A549 (cell line): ENCODE measurements at regions not wholly inside any gene's neighbourhood (a gene's known extent, or its start where the extent isn't known, plus 50 kb on each side); places are given as distances from the start of the nearest gene placed in this dataset.

Source experiments
- CBX8 ChIP-seq: fragments of 200-600 bp; sonication (generic); IDR thresholded peaks from 2 replicates; pipeline ENCODE4 v1.6.1; 2016
- CEBPB ChIP-seq, 2 experiments: fragments of >200 bp in 1 of 2; sonication (Bioruptor Twin) in 1 of 2; formaldehyde crosslinking in 1 of 2; IDR thresholded peaks; 2 replicates each; pipeline ENCODE4 v1.6.1; 2012 to 2016
- CHD4 ChIP-seq: fragments of 200-600 bp; sonication (generic); IDR thresholded peaks from 2 replicates; pipeline ENCODE4 v1.6.1; 2016; ENCODE audit warnings: antibody characterized with exemption, mild to moderate bottlenecking, borderline replicate concordance
- HOXA7 ChIP-seq: fragments of 250-450 bp; sonication (Bioruptor Pico); IDR thresholded peaks from 2 replicates; pipeline ENCODE4 v1.5.0; 2020; ENCODE audit warnings: mild to moderate bottlenecking, moderate library complexity
- JUN ChIP-seq, 2 experiments: fragments of >200 bp; sonication (Bioruptor Twin); formaldehyde crosslinking; IDR thresholded peaks; 2 replicates in 1 of 2; 3 replicates in 1 of 2; pipeline ENCODE4 v1.6.1; 2016 to 2017
- NPAS2 ChIP-seq: fragments of 250-450 bp; sonication (Bioruptor Pico); IDR thresholded peaks from 2 replicates; pipeline ENCODE4 v1.8.0; 2022; ENCODE audit warnings: mild to moderate bottlenecking, moderate library complexity, borderline replicate concordance
- POLR2A ChIP-seq: IDR thresholded peaks from 2 replicates; pipeline ENCODE4 v1.6.1; 2012; ENCODE audit warnings: mild to moderate bottlenecking, low read length
- POLR2AphosphoS2 ChIP-seq: conservative IDR thresholded peaks from 2 replicates; pipeline ENCODE4 v1.6.1; 2012; ENCODE audit warnings: low read length, improper control_type of control experiment, inconsistent platforms
- RCOR1 ChIP-seq: fragments of 150-350 bp; IDR thresholded peaks from 2 replicates; pipeline ENCODE4 v1.6.1; 2014; ENCODE audit warnings: antibody characterized with exemption, low read length, low read depth
- RFX5 ChIP-seq: fragments of 450-650 bp; IDR thresholded peaks from 2 replicates; pipeline ENCODE4 v1.7.1; 2014; ENCODE audit warnings: antibody characterized with exemption, mild to moderate bottlenecking, moderate library complexity
- TF ChIP-seq, protein P1 (sequence below): fragments of 450-650 bp; IDR thresholded peaks from 2 replicates; pipeline ENCODE4 v1.6.1; 2014; ENCODE audit warnings: antibody characterized with exemption
- TF ChIP-seq, protein P2 (sequence below): fragments of >200 bp; sonication (Bioruptor Twin); formaldehyde crosslinking; IDR thresholded peaks from 3 replicates; pipeline ENCODE4 v1.5.1; 2016
- TF ChIP-seq, protein P3 (sequence below): fragments of 200-600 bp; sonication (generic); IDR thresholded peaks from 2 replicates; pipeline ENCODE4 v1.6.1; 2016; ENCODE audit warnings: antibody characterized with exemption, mild to moderate bottlenecking, moderate library complexity
- TF ChIP-seq, protein P4 (sequence below): fragments of 250-450 bp; sonication (Bioruptor Pico); IDR thresholded peaks from 2 replicates; pipeline ENCODE4 v1.5.0; 2021; ENCODE audit warnings: mild to moderate bottlenecking, moderate library complexity, borderline replicate concordance

DNA sequence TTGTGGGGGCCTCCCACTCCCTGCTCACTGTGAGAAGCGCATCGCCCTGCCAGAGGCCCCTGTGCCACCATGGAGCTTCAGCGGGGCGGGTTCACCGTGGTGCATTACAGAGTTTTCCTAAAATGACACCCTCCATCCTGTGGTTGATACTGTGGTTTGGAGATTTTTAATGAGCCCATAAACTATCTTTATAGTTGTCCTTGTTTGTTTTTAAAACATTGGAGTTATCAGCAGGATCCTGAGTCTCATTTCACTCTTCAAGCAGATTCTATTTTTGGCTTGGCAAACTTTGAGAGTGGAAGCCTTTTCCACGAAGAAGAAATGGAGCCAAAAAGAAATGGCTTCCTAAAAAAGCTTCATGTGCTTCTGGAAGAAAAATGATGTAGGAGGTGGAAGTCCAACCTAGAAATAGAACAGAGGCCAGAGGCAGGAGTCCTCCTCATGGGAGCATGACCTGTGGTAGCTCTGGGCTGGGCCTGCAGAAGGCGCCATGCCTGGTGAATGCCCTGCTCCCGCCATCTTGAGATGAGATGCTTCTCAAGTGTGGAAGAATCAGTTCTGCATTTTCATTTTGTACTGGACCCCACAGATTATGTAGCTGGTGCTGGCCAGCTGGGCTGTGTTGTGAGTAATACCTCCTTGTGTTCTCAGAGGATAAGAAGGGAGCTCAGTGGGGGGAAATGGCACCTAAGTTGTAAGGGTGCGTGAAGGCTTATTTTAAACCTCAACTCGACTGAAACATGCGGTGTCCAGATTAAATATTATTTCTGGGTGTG lies 79.0 kb upstream of the RAI14 start:
- TF ChIP-seq, protein P1, sequence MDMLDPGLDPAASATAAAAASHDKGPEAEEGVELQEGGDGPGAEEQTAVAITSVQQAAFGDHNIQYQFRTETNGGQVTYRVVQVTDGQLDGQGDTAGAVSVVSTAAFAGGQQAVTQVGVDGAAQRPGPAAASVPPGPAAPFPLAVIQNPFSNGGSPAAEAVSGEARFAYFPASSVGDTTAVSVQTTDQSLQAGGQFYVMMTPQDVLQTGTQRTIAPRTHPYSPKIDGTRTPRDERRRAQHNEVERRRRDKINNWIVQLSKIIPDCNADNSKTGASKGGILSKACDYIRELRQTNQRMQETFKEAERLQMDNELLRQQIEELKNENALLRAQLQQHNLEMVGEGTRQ = no peak
- TF ChIP-seq, protein P2, sequence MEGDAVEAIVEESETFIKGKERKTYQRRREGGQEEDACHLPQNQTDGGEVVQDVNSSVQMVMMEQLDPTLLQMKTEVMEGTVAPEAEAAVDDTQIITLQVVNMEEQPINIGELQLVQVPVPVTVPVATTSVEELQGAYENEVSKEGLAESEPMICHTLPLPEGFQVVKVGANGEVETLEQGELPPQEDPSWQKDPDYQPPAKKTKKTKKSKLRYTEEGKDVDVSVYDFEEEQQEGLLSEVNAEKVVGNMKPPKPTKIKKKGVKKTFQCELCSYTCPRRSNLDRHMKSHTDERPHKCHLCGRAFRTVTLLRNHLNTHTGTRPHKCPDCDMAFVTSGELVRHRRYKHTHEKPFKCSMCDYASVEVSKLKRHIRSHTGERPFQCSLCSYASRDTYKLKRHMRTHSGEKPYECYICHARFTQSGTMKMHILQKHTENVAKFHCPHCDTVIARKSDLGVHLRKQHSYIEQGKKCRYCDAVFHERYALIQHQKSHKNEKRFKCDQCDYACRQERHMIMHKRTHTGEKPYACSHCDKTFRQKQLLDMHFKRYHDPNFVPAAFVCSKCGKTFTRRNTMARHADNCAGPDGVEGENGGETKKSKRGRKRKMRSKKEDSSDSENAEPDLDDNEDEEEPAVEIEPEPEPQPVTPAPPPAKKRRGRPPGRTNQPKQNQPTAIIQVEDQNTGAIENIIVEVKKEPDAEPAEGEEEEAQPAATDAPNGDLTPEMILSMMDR = no peak
- no peak for TF ChIP-seq JUN (IDR thresholded peaks at IDR 0.05)
- TF ChIP-seq POLR2AphosphoS2 = no peak
- TF ChIP-seq RCOR1 = no peak
- no peak for TF ChIP-seq CEBPB (IDR thresholded peaks at IDR 0.05)
- TF ChIP-seq POLR2A = no peak
- TF ChIP-seq, protein P3, sequence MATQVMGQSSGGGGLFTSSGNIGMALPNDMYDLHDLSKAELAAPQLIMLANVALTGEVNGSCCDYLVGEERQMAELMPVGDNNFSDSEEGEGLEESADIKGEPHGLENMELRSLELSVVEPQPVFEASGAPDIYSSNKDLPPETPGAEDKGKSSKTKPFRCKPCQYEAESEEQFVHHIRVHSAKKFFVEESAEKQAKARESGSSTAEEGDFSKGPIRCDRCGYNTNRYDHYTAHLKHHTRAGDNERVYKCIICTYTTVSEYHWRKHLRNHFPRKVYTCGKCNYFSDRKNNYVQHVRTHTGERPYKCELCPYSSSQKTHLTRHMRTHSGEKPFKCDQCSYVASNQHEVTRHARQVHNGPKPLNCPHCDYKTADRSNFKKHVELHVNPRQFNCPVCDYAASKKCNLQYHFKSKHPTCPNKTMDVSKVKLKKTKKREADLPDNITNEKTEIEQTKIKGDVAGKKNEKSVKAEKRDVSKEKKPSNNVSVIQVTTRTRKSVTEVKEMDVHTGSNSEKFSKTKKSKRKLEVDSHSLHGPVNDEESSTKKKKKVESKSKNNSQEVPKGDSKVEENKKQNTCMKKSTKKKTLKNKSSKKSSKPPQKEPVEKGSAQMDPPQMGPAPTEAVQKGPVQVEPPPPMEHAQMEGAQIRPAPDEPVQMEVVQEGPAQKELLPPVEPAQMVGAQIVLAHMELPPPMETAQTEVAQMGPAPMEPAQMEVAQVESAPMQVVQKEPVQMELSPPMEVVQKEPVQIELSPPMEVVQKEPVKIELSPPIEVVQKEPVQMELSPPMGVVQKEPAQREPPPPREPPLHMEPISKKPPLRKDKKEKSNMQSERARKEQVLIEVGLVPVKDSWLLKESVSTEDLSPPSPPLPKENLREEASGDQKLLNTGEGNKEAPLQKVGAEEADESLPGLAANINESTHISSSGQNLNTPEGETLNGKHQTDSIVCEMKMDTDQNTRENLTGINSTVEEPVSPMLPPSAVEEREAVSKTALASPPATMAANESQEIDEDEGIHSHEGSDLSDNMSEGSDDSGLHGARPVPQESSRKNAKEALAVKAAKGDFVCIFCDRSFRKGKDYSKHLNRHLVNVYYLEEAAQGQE = no peak
- TF ChIP-seq RFX5 = no peak
- TF ChIP-seq NPAS2 (CRISPR knock-in tag) = no peak
- no peak for TF ChIP-seq CHD4
- TF ChIP-seq, protein P4, sequence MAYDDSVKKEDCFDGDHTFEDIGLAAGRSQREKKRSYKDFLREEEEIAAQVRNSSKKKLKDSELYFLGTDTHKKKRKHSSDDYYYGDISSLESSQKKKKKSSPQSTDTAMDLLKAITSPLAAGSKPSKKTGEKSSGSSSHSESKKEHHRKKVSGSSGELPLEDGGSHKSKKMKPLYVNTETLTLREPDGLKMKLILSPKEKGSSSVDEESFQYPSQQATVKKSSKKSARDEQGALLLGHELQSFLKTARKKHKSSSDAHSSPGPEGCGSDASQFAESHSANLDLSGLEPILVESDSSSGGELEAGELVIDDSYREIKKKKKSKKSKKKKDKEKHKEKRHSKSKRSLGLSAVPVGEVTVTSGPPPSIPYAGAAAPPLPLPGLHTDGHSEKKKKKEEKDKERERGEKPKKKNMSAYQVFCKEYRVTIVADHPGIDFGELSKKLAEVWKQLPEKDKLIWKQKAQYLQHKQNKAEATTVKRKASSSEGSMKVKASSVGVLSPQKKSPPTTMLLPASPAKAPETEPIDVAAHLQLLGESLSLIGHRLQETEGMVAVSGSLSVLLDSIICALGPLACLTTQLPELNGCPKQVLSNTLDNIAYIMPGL (CRISPR knock-in tag) = no peak
- TF ChIP-seq CBX8 = no peak
- TF ChIP-seq HOXA7 (CRISPR knock-in tag) = no peak
